ENCODE measurements at regions not wholly inside any gene's neighbourhood (a gene's known extent, or its start where the extent isn't known, plus 50 kb on each side); places are given as distances from the start of the nearest gene placed in this dataset.

- TF ChIP-seq GATA3 (IDR thresholded peaks at IDR 0.05; ENCODE audit: low read depth, low read length), result no peak
- no peak for TF ChIP-seq GATA2 (IDR thresholded peaks at IDR 0.05; ENCODE audit: low read depth, low read length)
Measured at GRCh38 chr22:49008682-49009235, 818.9 kb downstream of the BRD1 start.
